ENCODE measurements at regions not wholly inside any gene's neighbourhood (a gene's known extent, or its start where the extent isn't known, plus 50 kb on each side); places are given as distances from the start of the nearest gene placed in this dataset.

DNA sequence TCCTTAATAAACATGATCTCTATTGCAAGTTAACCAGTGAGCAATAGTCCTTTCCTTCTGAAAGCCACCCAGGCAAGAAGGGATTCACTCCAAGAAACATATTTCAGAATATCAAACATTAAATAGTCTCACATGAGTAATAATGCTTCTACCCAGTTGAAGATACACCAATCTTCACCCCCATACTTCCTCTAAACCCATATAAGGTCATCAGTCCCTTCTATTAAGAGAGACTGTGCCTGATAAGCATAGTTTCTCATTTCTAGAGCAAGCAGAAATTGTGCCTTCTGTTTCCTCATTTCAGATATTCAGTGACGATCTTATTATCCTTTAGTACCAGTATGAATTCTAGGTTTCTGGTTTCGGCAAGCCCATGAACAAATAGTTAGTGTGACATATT, 64.6 kb downstream of the DSEL start:
- TF ChIP-seq, protein P1, sequence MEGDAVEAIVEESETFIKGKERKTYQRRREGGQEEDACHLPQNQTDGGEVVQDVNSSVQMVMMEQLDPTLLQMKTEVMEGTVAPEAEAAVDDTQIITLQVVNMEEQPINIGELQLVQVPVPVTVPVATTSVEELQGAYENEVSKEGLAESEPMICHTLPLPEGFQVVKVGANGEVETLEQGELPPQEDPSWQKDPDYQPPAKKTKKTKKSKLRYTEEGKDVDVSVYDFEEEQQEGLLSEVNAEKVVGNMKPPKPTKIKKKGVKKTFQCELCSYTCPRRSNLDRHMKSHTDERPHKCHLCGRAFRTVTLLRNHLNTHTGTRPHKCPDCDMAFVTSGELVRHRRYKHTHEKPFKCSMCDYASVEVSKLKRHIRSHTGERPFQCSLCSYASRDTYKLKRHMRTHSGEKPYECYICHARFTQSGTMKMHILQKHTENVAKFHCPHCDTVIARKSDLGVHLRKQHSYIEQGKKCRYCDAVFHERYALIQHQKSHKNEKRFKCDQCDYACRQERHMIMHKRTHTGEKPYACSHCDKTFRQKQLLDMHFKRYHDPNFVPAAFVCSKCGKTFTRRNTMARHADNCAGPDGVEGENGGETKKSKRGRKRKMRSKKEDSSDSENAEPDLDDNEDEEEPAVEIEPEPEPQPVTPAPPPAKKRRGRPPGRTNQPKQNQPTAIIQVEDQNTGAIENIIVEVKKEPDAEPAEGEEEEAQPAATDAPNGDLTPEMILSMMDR (IDR thresholded peaks at IDR 0.05; ENCODE audit: poor library complexity): no peak
- TF ChIP-seq EZH2 (IDR thresholded peaks at IDR 0.05; ENCODE audit: borderline replicate concordance) (no peak), EZH2phosphoT487 (IDR thresholded peaks at IDR 0.05; ENCODE audit: low read depth, severe bottlenecking, unreplicated experiment) (no peak)

Data from hepatocyte (in vitro differentiated cells).